GM12891 (cell line): ENCODE measurements at regions not wholly inside any gene's neighbourhood (a gene's known extent, or its start where the extent isn't known, plus 50 kb on each side); places are given as distances from the start of the nearest gene placed in this dataset.

ENCODE experiments used
- POLR2A ChIP-seq: IDR thresholded peaks from 2 replicates; pipeline ENCODE4 v1.6.1; 2011; ENCODE audit warnings: low read depth, low read length, control low read depth
- POU2F2 ChIP-seq: IDR thresholded peaks from 2 replicates; pipeline ENCODE4 v1.6.1; 2011; ENCODE audit warnings: low read depth, mild to moderate bottlenecking, control low read depth, low read length, moderate library complexity
- SPI1 ChIP-seq: IDR thresholded peaks from 2 replicates; pipeline ENCODE4 v1.6.1; 2011; ENCODE audit warnings: low read depth, low read length, control low read depth
- TAF1 ChIP-seq: IDR thresholded peaks from 2 replicates; pipeline ENCODE4 v1.6.1; 2011; ENCODE audit warnings: low read depth, low read length, control low read depth

- TF ChIP-seq TAF1 (no peak), POLR2A (no peak), POU2F2 (no peak), SPI1 (no peak)
These were observed 234.3 kb downstream of the CDC5L start for GRCh38 chr6:44621846-44622245.
